Muscle layer of duodenum (tissue), 2 donors: ENCODE measurements at regions not wholly inside any gene's neighbourhood (a gene's known extent, or its start where the extent isn't known, plus 50 kb on each side); places are given as distances from the start of the nearest gene placed in this dataset.

Experiments used
- H3K27ac ChIP-seq: one replicate; pipeline ENCODE4 v1.7.0; 2013; ENCODE audit warnings: mild to moderate bottlenecking, low read length
- H3K27me3 ChIP-seq: one replicate; pipeline ENCODE4 v1.7.0; 2013; ENCODE audit warnings: low read depth, mild to moderate bottlenecking, control low read depth, low read length
- H3K36me3 ChIP-seq, 2 donors: one replicate each; pipeline ENCODE4 v1.7.0; 2013; ENCODE audit warnings: low read length in 2 of 2, control low read depth in 1 of 2, mild to moderate bottlenecking in 1 of 2; ENCODE audit not compliant: insufficient read depth in 2 of 2, control insufficient read depth in 1 of 2
- H3K4me1 ChIP-seq, 2 donors: one replicate each; pipeline ENCODE4 v1.7.0; 2013; ENCODE audit warnings: low read length in 2 of 2, mild to moderate bottlenecking in 2 of 2, control low read depth in 1 of 2, moderate library complexity in 1 of 2; ENCODE audit not compliant: insufficient read depth in 2 of 2, control insufficient read depth in 1 of 2
- H3K4me3 ChIP-seq, 2 donors: one replicate each; pipeline ENCODE4 v1.7.0; 2013; ENCODE audit warnings: low read length in 2 of 2, low read depth in 1 of 2, mild to moderate bottlenecking in 1 of 2
- H3K9me3 ChIP-seq, 2 donors: one replicate each; pipeline ENCODE4 v1.7.0; 2013; ENCODE audit warnings: low read length in 2 of 2, control low read depth in 1 of 2, mild to moderate bottlenecking in 1 of 2; ENCODE audit not compliant: control insufficient read depth in 1 of 2
- donor health status: healthy.

DNA sequence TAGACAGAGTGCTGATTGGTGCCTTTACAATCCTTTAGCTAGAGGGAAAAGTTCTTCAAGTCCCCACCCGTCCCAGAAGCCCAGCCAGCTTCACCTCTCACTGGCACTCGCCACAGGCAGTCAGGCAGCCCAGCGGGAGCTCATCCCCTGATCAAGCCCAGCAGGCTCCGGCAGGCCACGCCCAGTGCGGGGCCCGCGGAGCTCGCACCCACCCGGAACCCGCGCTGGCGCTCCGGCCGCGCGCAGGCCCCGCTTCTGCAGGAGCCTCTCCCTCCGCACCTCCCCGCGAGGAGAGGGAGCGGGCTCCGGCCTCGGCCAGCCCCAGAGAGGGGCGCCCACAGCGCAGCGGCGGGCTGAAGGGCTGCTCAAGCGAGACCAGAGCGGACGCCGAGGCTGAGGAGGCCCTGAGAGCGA, 202.4 kb upstream of the PDGFD start:
- no peak overlapping the region for H3K4me3 ChIP-seq

DNA sequence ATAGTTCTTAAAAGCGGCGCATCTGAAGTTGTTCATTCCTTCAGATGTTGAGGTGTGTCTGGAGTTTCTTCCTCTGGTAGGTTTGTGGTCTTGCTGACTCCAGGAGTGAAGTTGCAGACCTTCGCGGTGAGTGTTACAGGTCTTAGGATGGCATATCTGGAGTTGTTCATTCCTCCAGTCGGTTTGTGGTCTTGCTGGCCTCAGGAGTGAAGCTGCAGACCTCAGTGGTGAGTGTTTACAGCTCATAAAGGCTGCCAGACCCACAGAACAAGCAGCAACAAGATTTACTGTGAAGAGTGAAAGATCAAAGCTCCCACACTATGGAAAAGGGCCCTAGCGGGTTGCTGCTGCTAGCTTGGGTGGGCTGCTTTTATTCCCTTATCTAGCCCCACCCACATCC, 201.7 kb upstream of the PDGFD start:
- no peaks in the 10 kb centered on the region for H3K27me3 ChIP-seq
- H3K27ac ChIP-seq = no peak overlapping the region
- no peaks in the 10 kb centered on the region for H3K9me3 ChIP-seq

More for the DNA sequence above, 202.4 kb upstream of the PDGFD start:
- no peaks in the 10 kb centered on the region for H3K9me3 ChIP-seq
- H3K27ac ChIP-seq = no peak overlapping the region
- H3K27me3 ChIP-seq = no peaks in the 10 kb centered on the region
- H3K4me1 ChIP-seq = no peaks in the 10 kb centered on the region
- no peaks in the 10 kb centered on the region for H3K36me3 ChIP-seq

DNA sequence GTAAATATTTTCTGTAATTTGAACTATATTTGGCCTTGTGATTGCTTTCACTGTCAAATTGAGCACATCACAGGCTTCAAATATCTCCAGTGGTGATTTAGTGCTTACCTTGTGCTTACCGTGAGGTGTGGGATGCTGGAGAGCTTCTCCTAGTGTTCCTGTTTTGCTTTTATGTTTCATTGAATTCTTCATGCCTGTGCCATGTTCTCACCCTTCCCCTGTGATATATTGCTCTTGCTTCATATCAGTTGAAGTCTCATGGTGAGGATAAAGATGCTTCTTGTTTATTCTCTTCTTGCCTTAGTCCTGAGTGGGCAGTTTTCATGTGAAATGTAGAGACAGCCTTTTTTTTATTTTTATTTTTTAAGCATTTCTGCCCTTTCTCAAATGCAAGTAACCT, 198.0 kb upstream of the PDGFD start:
- no peaks in the 10 kb centered on the region for H3K4me1 ChIP-seq

More for the DNA sequence above, 201.7 kb upstream of the PDGFD start:
- H3K4me1 ChIP-seq = no peaks in the 10 kb centered on the region
- H3K36me3 ChIP-seq = no peaks in the 10 kb centered on the region
- H3K4me3 ChIP-seq = no peak overlapping the region

DNA sequence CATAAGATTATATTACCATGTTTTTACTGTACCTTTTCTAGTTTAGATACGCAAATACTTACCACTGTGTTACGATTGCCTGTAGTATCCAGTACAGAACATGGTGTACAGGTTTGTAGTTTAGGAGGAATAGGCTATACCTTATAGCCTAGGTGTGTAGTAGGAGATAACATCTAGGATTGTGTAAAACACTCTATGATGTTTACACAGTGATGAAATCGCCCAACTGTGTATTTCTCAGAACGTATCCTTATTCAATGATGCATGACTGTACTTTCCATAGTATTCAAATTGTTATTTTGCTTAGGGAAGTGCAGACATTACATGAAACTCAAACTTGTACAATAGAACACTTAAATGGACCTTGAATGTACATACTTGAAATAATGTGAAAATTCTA, 188.1 kb upstream of the PDGFD start:
- H3K4me3 ChIP-seq = no peak overlapping the region
- H3K9me3 ChIP-seq = no peaks in the 10 kb centered on the region
- H3K4me1 ChIP-seq = no peaks in the 10 kb centered on the region
- H3K27me3 ChIP-seq = no peaks in the 10 kb centered on the region
- no peak overlapping the region for H3K27ac ChIP-seq
- H3K36me3 ChIP-seq = no peaks in the 10 kb centered on the region

More for the DNA sequence above, 198.0 kb upstream of the PDGFD start:
- Histone ChIP-seq H3K9me3 (no peaks in the 10 kb centered on the region), H3K27ac (no peak overlapping the region), H3K36me3 (no peaks in the 10 kb centered on the region), H3K4me3 (no peak overlapping the region), H3K27me3 (no peaks in the 10 kb centered on the region)

DNA sequence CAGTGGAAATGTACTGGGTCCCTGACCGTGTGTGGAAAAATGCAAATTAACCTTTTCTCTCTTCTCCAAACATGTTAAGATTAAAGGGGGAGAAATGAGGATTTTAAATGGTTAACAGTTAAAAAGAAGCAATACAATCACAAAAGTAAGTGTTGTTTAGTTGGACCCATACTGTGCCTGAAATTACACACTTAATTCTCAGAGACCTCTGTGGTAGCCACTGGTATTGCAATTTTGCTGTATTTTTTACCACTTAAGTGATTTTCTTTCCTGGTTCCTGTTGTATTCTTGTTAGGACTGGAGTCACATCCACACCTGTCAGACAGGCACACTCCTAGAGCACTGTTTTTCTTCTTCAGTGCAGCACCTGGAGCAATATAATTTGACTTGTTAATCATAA, 179.6 kb upstream of the PDGFD start:
- Histone ChIP-seq H3K9me3 (no peaks in the 10 kb centered on the region), H3K27me3 (no peaks in the 10 kb centered on the region), H3K36me3 (no peaks in the 10 kb centered on the region), H3K4me3 (no peak overlapping the region), H3K27ac (no peak overlapping the region), H3K4me1 (no peaks in the 10 kb centered on the region)

DNA sequence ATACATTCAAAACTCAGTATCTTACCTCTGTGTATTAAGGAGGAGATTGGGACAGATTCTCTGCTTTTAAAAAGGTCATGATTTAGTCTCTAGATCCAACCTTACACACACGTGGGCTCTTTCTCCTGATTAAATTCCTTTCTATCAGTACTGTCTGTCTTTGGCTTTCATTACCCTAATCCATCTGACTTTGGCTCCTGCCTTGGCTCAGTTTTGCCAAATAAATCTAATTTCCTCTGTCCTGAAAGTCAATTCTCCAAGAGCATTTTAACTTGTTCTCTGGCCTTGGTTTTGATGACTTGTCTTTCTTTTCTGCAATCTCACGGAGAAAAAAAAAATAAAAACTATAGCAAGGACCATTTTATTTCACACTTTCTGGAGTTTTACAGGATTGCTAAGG, 176.6 kb upstream of the PDGFD start:
- no peaks in the 10 kb centered on the region for H3K27me3 ChIP-seq
- no peak overlapping the region for H3K27ac ChIP-seq
- no peaks in the 10 kb centered on the region for H3K4me1 ChIP-seq
- no peak overlapping the region for H3K4me3 ChIP-seq
- H3K36me3 ChIP-seq = no peaks in the 10 kb centered on the region
- no peaks in the 10 kb centered on the region for H3K9me3 ChIP-seq

DNA sequence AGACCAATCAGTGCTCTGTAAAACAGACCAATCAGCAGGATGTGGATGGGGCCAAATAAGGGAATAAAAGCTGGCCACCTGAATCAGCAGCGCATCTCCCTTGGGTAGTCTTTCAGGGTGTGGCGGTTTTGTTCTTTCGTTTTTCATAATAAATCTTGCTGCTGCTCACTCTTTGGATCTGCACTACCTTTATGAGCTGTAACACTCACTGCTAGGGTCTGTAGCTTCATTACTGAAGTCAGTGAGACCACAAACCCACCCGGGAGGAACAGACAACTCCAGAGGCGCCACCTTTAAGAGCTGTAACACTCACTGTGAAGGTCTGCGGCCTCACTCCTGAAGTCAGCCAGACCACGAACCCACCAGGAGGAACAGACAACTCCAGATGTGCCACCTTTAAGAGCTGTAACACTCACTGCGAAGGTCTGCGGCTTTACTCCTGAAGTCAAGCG, 175.5 kb upstream of the PDGFD start:
- Histone ChIP-seq H3K4me1 (no peaks in the 10 kb centered on the region), H3K36me3 (no peaks in the 10 kb centered on the region), H3K27me3 (no peaks in the 10 kb centered on the region), H3K4me3 (no peak overlapping the region), H3K9me3 (no peaks in the 10 kb centered on the region), H3K27ac (no peak overlapping the region)

DNA sequence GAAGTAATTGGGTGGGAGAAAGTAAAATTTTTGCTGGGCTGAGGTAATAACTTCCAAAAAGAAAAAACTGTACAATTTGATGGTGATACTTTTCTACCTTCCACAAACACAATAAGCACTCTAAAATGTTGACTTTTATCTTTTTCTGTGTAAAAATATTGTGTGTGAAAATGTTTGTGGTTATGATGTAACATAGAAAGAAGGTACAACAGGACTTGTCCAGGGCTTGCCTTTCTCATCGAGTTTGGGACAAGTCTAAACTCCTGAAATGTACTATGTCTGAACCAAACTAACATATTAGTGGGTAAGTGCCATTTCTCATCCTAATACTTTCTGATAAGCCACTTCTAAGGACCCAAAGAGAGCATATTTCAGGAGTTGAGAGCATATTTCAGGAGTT, 174.2 kb upstream of the PDGFD start:
- Histone ChIP-seq H3K4me1 (no peaks in the 10 kb centered on the region), H3K4me3 (no peak overlapping the region), H3K9me3 (no peaks in the 10 kb centered on the region), H3K27me3 (no peaks in the 10 kb centered on the region), H3K36me3 (no peaks in the 10 kb centered on the region), H3K27ac (no peak overlapping the region)

DNA sequence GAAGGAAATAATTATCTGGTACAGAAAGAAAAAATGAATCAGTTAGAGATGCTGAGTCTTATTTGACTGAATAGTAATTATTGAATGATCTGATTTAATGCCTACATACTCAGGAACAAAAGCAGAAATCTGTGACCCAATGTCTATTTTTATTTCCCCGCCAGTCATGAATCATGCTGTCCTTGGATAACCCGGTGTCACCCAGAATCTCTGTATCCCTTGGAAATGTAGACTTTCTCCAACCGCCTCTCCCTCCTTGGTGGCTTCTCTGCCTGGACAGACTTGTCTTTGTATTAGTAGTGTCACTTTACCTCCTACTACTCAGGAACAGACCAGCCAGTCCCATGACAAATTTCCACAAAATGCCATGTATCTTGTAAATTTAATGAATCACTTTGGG, 173.3 kb upstream of the PDGFD start:
- Histone ChIP-seq H3K9me3 (no peaks in the 10 kb centered on the region), H3K4me3 (no peak overlapping the region), H3K27me3 (no peaks in the 10 kb centered on the region), H3K4me1 (no peaks in the 10 kb centered on the region), H3K27ac (no peak overlapping the region), H3K36me3 (no peaks in the 10 kb centered on the region)

DNA sequence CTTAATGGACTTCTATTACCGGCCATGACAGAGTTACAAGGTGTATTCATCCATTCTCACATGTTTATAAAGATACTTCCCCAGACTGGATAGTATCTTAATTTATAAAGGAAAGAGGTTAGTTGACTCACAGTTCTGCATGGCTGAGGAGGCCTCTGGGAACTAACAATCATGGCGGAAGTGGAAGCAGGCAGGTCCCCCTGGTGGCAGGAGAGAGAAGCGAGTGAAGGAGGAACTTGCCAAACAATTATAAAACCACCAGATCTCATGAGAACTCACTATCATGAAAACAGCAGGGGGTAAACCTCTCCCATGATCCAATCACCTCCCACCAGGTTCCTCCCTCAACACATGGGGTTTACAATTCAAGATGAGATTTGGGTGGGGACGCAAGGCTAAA, 170.0 kb upstream of the PDGFD start:
- Histone ChIP-seq H3K4me1 (no peaks in the 10 kb centered on the region), H3K36me3 (no peaks in the 10 kb centered on the region), H3K9me3 (no peaks in the 10 kb centered on the region), H3K27ac (no peak overlapping the region), H3K4me3 (no peak overlapping the region), H3K27me3 (no peaks in the 10 kb centered on the region)

DNA sequence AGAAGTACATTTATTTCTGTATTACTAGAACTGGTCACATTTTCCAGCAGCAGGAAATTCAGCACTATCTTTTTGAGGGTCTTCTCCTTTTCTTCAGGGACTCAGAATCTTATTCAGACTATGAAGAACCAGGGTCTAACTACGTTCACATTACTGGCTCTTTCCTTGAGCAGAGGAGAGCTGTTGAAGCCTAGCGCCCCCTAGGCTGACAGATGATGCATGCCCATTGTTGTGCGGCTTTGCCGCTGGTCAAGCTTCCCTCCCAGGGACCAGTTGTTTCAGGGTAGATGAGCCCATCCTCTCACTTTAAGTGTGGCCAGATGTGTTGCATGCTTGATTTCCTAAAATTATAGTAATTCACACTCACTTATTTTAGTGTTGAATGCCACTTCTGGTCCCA, 168.2 kb upstream of the PDGFD start:
- no peaks in the 10 kb centered on the region for H3K27me3 ChIP-seq
- no peaks in the 10 kb centered on the region for H3K4me1 ChIP-seq
- no peak overlapping the region for H3K4me3 ChIP-seq
- no peaks in the 10 kb centered on the region for H3K36me3 ChIP-seq
- H3K9me3 ChIP-seq = no peaks in the 10 kb centered on the region
- no peak overlapping the region for H3K27ac ChIP-seq

DNA sequence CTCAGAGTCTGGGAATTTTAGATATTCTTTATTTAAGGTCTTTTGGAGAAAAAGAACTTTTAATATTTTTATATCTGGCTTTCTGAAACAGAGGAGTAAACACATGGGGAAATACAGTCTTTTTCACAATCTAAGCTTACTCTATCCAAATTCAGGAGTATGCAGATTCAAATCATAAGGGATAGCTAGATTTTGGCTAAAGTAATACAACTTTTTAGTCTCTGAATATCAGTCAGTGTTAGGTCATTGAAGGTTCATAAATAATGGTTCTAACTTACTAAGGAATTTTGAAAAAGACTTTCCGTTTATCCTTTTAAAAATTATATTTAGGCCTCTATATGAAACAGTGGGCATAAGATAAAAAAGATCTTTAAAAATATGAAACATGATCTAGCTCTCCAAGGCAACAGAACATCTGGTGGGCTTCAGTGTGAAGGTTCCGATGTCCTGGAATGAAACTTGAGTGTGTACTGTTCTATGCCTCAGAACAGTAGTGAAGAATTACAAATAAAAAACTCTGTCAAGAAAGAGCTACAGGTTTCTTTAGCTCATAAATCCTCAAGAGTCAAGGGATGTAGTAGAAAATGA, 165.2 kb upstream of the PDGFD start:
- Histone ChIP-seq H3K4me3 (no peak overlapping the region), H3K9me3 (no peaks in the 10 kb centered on the region), H3K36me3 (no peaks in the 10 kb centered on the region), H3K27me3 (no peaks in the 10 kb centered on the region), H3K4me1 (no peaks in the 10 kb centered on the region), H3K27ac (no peak overlapping the region)
